Stimulated activated CD4-positive, alpha-beta T cell treated with anti-CD3 and anti-CD28 coated beads, Interleukin-15, amount 100 ng/mL, for 1 hour (primary cell): ENCODE measurements at regions not wholly inside any gene's neighbourhood (a gene's known extent, or its start where the extent isn't known, plus 50 kb on each side); places are given as distances from the start of the nearest gene placed in this dataset.
"Not testable (repeated sequence)": the region's sequence is repeated elsewhere in the genome, so short reads cannot be mapped to it uniquely, and the experiment has no call there.

Experiments
- DNase-seq, 2 donors: peaks; one replicate each; pipeline ENCODE4 v3.0.0-alpha.2; 2020; ENCODE audit warnings: low read depth in 1 of 2, low spot score in 1 of 2

- DNase-seq, result no peak
Measured at GRCh38 chr4:81606801-81607501, 135.2 kb upstream of the RASGEF1B start.

GRCh38 chr4:81606166-81606565 lies 134.5 kb upstream of the RASGEF1B start:
- no peak for DNase-seq

GRCh38 chr4:81605271-81605670 lies 133.6 kb upstream of the RASGEF1B start:
- no peak for DNase-seq

GRCh38 chr4:81604683-81605218 lies 133.0 kb upstream of the RASGEF1B start:
- DNase-seq, result no peak

GRCh38 chr4:81602854-81603253 lies 131.1 kb upstream of the RASGEF1B start:
- DNase-seq, result no peak

GRCh38 chr4:81601358-81601694 lies 129.6 kb upstream of the RASGEF1B start:
- no peak for DNase-seq

GRCh38 chr4:81600520-81601357 lies 129.0 kb upstream of the RASGEF1B start:
- no peak for DNase-seq

GRCh38 chr4:81599742-81600380 lies 128.2 kb upstream of the RASGEF1B start:
- DNase-seq, result no peak

GRCh38 chr4:81595798-81596610 lies 124.3 kb upstream of the RASGEF1B start:
- DNase-seq, result no peak

- no peak for DNase-seq
Measured at GRCh38 chr4:81595287-81595686, 123.6 kb upstream of the RASGEF1B start.

GRCh38 chr4:81594490-81595159 lies 122.9 kb upstream of the RASGEF1B start:
- no peak for DNase-seq

GRCh38 chr4:81592701-81593100 lies 121.0 kb upstream of the RASGEF1B start:
- DNase-seq, result no peak

GRCh38 chr4:81590596-81590995 lies 118.9 kb upstream of the RASGEF1B start:
- no peak for DNase-seq

GRCh38 chr4:81589262-81589661 lies 117.6 kb upstream of the RASGEF1B start:
- no peak for DNase-seq

- no peak for DNase-seq
Measured at GRCh38 chr4:81586706-81587105, 115.0 kb upstream of the RASGEF1B start.

GRCh38 chr4:81580994-81581374 lies 109.3 kb upstream of the RASGEF1B start:
- DNase-seq, result not testable (repeated sequence)

- DNase-seq, result no peak
Measured at GRCh38 chr4:81580346-81580993, 108.8 kb upstream of the RASGEF1B start.

GRCh38 chr4:81577392-81577791 lies 105.7 kb upstream of the RASGEF1B start:
- DNase-seq, result no peak

GRCh38 chr4:81574991-81575390 lies 103.3 kb upstream of the RASGEF1B start:
- DNase-seq, result no peak

- no peak for DNase-seq
Measured at GRCh38 chr4:81573840-81574239, 102.1 kb upstream of the RASGEF1B start.
